GM12878 (cell line): ENCODE measurements at regions not wholly inside any gene's neighbourhood (a gene's known extent, or its start where the extent isn't known, plus 50 kb on each side); places are given as distances from the start of the nearest gene placed in this dataset.

Experiments
- ATAC-seq: fragments of 200-7000 bp; cut with Tn5 transposase; 3 replicates; pipeline ENCODE4 v1.9.1; 2020; ENCODE audit warnings: mild to moderate bottlenecking, moderate library complexity
- BruUV-seq: library from RNA; stranded (reverse); fragments of 400-500 nt; replicated peaks from 2 replicates; lab custom pipeline; 2021; lab: Mats Ljungman, UMichigan
- CTCF ChIA-PET: fragments of 300-600 bp; sonication (Branson Sonifier 250); formaldehyde crosslinking; extraction: SDS; loops from one replicate; lab custom pipeline; 2021; ENCODE audit warnings: inconsistent platforms; lab: Yijun Ruan, JAX
- POLR2A ChIA-PET: fragments of 350-600 bp; formaldehyde crosslinking; extraction: SDS; loops from one replicate; lab custom pipeline; 2021; ENCODE audit warnings: inconsistent platforms; lab: Charles Lee
- RAD21 ChIA-PET: fragments of 300-600 bp; sonication (Branson Sonifier 250); formaldehyde crosslinking; loops from one replicate; lab custom pipeline; 2023; ENCODE audit warnings: antibody characterized with exemption; ENCODE audit not compliant: unreplicated experiment; lab: Charles Lee
- SMC1A ChIA-PET: fragments of 300-600 bp; sonication (Branson Sonifier 250); formaldehyde crosslinking; loops from one replicate; lab custom pipeline; 2023; ENCODE audit not compliant: unreplicated experiment, uncharacterized antibody; lab: Charles Lee
- DNase-seq: peaks from one replicate; pipeline ENCODE4 v3.0.0-alpha.2; 2011; ENCODE audit warnings: low read depth, low spot score
- FAIRE-seq: peaks from 3 replicates; lab custom pipeline; 2011; peaks lifted over from hg19 to GRCh38; lab: Jason Lieb, UNC
- H2AFZ ChIP-seq: 2 replicates; pipeline ENCODE4 v1.6.0; 2011; ENCODE audit warnings: low read depth, low read length, control low read depth; ENCODE audit not compliant: control insufficient read depth
- H3K27ac ChIP-seq: 2 replicates; pipeline ENCODE4 v1.5.1; 2011; ENCODE audit warnings: control low read depth; ENCODE audit not compliant: control insufficient read depth, insufficient read depth
- H3K27me3 ChIP-seq, 2 experiments: replicated peaks in 1 of 2; 2 replicates each; pipeline versions ENCODE4 v1.6.0 to v1.6.1; 2011; ENCODE audit warnings: low read length in 1 of 2; ENCODE audit not compliant: control insufficient read depth in 2 of 2, insufficient read depth in 2 of 2
- H3K36me3 ChIP-seq, 2 experiments: 2 replicates each; pipeline ENCODE4 v1.5.1; 2011; ENCODE audit warnings: low read length in 1 of 2; ENCODE audit not compliant: control insufficient read depth in 2 of 2, insufficient read depth in 2 of 2
- H3K4me1 ChIP-seq: 2 replicates; pipeline ENCODE4 v1.6.1; 2011; ENCODE audit warnings: mild to moderate bottlenecking, low read length, moderate library complexity, mixed read lengths; ENCODE audit not compliant: control insufficient read depth, insufficient read depth
- H3K4me2 ChIP-seq: 2 replicates; pipeline ENCODE4 v1.6.0; 2011; ENCODE audit warnings: control low read depth; ENCODE audit not compliant: control insufficient read depth, insufficient read depth
- H3K4me3 ChIP-seq: fragments of 200-600 bp; sonication (generic); 2 replicates; pipeline ENCODE4 v1.5.1; 2016
- H3K79me2 ChIP-seq: 2 replicates; pipeline ENCODE4 v1.6.0; 2011; ENCODE audit warnings: low read length; ENCODE audit not compliant: control insufficient read depth, insufficient read depth
- H3K9ac ChIP-seq: 2 replicates; pipeline ENCODE4 v1.8.0; 2011; ENCODE audit warnings: low read length, control low read depth, mixed read lengths; ENCODE audit not compliant: control insufficient read depth, insufficient read depth
- H3K9me3 ChIP-seq: replicated peaks from 3 replicates; pipeline ENCODE4 v1.5.1; 2011; ENCODE audit warnings: mild to moderate bottlenecking, low read length; ENCODE audit not compliant: control insufficient read depth, insufficient read depth
- H4K20me1 ChIP-seq: 2 replicates; pipeline ENCODE4 v1.6.0; 2011; ENCODE audit not compliant: control insufficient read depth, insufficient read depth
- ASH2L ChIP-seq: fragments of 300-600, 200-600 bp; sonication (generic); IDR thresholded peaks from 2 replicates; pipeline ENCODE4 v1.6.1; 2017; ENCODE audit warnings: low read depth, mild to moderate bottlenecking, borderline replicate concordance
- BACH1 ChIP-seq: fragments of 450-650 bp; IDR thresholded peaks from 2 replicates; pipeline ENCODE4 v1.6.1; 2017; ENCODE audit warnings: mild to moderate bottlenecking, borderline replicate concordance
- BCL11A ChIP-seq: IDR thresholded peaks from 2 replicates; pipeline ENCODE4 v1.6.1; 2011; ENCODE audit warnings: low read depth, low read length
- BCL3 ChIP-seq: IDR thresholded peaks from 2 replicates; pipeline ENCODE4 v1.6.1; 2011; ENCODE audit warnings: borderline replicate concordance, low read depth, mild to moderate bottlenecking, moderate library complexity, low read length; ENCODE audit not compliant: insufficient read depth, poor library complexity, severe bottlenecking
- CHD2 ChIP-seq: IDR thresholded peaks from 2 replicates; pipeline ENCODE4 v1.6.1; 2011; ENCODE audit warnings: low read depth, low read length, improper control_type of control experiment, borderline replicate concordance
- EZH2 ChIP-seq: IDR thresholded peaks from 2 replicates; pipeline ENCODE4 v1.6.1; 2012; ENCODE audit warnings: low read depth, mild to moderate bottlenecking, control low read depth, inconsistent platforms, low read length, borderline replicate concordance; ENCODE audit not compliant: control insufficient read depth
- GABPA ChIP-seq: IDR thresholded peaks from 2 replicates; pipeline ENCODE4 v1.6.1; 2014; ENCODE audit warnings: antibody characterized with exemption, low read depth, mild to moderate bottlenecking, inconsistent platforms
- HCFC1 ChIP-seq: fragments of 150-350 bp; IDR thresholded peaks from 2 replicates; pipeline ENCODE4 v1.6.1; 2014; ENCODE audit warnings: low read length
- MEF2A ChIP-seq: IDR thresholded peaks from 2 replicates; pipeline ENCODE4 v1.6.1; 2011; ENCODE audit warnings: low read depth, mild to moderate bottlenecking, low read length, moderate library complexity; ENCODE audit not compliant: insufficient read depth
- MEF2B ChIP-seq: fragments of 450-650 bp; IDR thresholded peaks from 2 replicates; pipeline ENCODE4 v1.6.1; 2018; ENCODE audit warnings: mild to moderate bottlenecking, moderate library complexity; ENCODE audit not compliant: partially characterized antibody, poor library complexity, severe bottlenecking
- MYB ChIP-seq: fragments of 150-350 bp; IDR thresholded peaks from 2 replicates; pipeline ENCODE4 v1.6.1; 2014; ENCODE audit warnings: mild to moderate bottlenecking, low read depth, low read length, borderline replicate concordance
- MYC ChIP-seq: IDR thresholded peaks from 2 replicates; pipeline ENCODE4 v1.6.1; 2011; ENCODE audit warnings: mild to moderate bottlenecking, low read length, moderate library complexity, inconsistent platforms; ENCODE audit not compliant: insufficient read depth, insufficient replicate concordance, insufficient read length, severe bottlenecking
- SPI1 ChIP-seq: IDR thresholded peaks from 2 replicates; pipeline ENCODE4 v1.6.1; 2011; ENCODE audit warnings: low read depth, mild to moderate bottlenecking, low read length, moderate library complexity, borderline replicate concordance; ENCODE audit not compliant: insufficient read depth
- SUPT20H ChIP-seq: IDR thresholded peaks from 2 replicates; pipeline ENCODE4 v1.6.1; 2011; ENCODE audit warnings: low read depth, mild to moderate bottlenecking, low read length, moderate library complexity, borderline replicate concordance; ENCODE audit not compliant: control insufficient read depth
- SUZ12 ChIP-seq: fragments of 200-600 bp; sonication (generic); IDR thresholded peaks from one replicate; pipeline ENCODE4 v1.6.1; 2018; ENCODE audit warnings: antibody characterized with exemption, mild to moderate bottlenecking; ENCODE audit not compliant: unreplicated experiment
- TBL1XR1 ChIP-seq: IDR thresholded peaks from 2 replicates; pipeline ENCODE4 v1.6.1; 2012; ENCODE audit warnings: low read depth, low read length, improper control_type of control experiment
- USF1 ChIP-seq: IDR thresholded peaks from 2 replicates; pipeline ENCODE4 v1.6.1; 2011; ENCODE audit warnings: borderline replicate concordance, low read depth, mild to moderate bottlenecking, moderate library complexity, mixed read lengths, low read length; ENCODE audit not compliant: insufficient read depth; ENCODE audit errors: extremely low read length
- ZNF274 ChIP-seq: IDR thresholded peaks from one replicate; pipeline ENCODE4 v1.8.0; 2011; ENCODE audit not compliant: insufficient read length, insufficient read depth
- in situ Hi-C: fragments of 300-500 bp; cut with MboI; formaldehyde crosslinking; loops from 9 replicates; pipeline ENCODE4 v1.14.3; 2018; ENCODE audit warnings: mixed read lengths
- intact Hi-C: fragments of 100-400 bp; cut with micrococcal nuclease; formaldehyde crosslinking; loops from one replicate; pipeline ENCODE4 v1.14.2; 2022; ENCODE audit not compliant: unreplicated experiment
- TF ChIP-seq, protein P1 (sequence below): IDR thresholded peaks from 2 replicates; pipeline ENCODE4 v1.6.1; 2011; ENCODE audit warnings: low read depth, low read length, improper control_type of control experiment, borderline replicate concordance

DNA sequence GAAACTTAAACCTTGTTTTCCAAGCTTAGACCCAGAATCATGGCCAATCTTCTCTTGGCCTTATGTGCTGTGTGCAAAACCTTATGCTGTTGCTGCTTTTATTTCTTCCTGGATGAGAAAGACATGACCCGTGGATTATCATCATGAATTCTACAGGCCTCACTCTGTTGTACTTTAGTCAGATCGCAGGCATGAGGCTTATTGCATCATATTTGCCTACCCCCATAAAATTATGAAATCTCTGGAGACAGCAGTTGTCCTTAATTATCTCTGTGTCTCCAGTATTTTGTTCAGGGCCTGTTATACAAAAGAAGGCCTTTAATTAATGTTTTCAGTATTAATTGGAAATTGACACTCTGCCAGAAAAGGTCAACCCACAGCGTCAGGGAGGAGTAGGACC, 71.6 kb downstream of the PLCE1 start (continued):
- TF ChIP-seq MYC, result no peak
- no peak for TF ChIP-seq MEF2A
- TF ChIP-seq MYB, result no peak
- TF ChIP-seq ASH2L, result no peak
- no peak for TF ChIP-seq HCFC1
- no peak for TF ChIP-seq GABPA
- no peak for TF ChIP-seq SPI1
- no peak for TF ChIP-seq USF1
- TF ChIP-seq SUZ12, result no peak

DNA sequence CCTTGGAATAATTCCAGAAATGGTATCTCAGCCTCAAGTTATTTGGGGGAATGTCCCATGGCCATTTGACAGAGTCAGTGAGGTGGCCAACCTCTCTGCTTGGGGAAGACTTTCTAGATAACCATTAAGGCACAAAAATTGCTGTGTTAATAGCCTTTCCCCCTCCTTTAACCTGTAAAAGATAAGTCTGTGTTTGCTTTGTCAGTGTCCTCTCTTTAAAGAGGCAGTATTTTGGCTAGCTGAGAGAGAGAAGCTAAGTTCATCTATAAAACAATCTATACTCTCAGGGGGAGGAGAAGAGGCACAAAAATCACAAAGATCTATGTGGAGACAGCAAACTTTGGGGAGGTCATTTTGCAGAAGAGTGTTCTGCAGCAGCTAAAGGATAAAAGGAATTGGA, 72.1 kb downstream of the PLCE1 start:
- FAIRE-seq (no peak), DNase-seq (no peak), ATAC-seq (no peak)
- Histone ChIP-seq H3K9ac (no peak overlapping the region), H4K20me1 (no peaks in the 10 kb centered on the region), H3K27me3 (no peaks in the 10 kb centered on the region), H3K36me3 (no peaks in the 10 kb centered on the region), H3K4me3 (no peak overlapping the region), H3K79me2 (no peaks in the 10 kb centered on the region), H3K9me3 (no peaks in the 10 kb centered on the region), H3K4me2 (no peak overlapping the region), H3K4me1 (no peaks in the 10 kb centered on the region), H3K27ac (no peak overlapping the region), H2AFZ (no peak overlapping the region)
- TF ChIP-seq CHD2 (no peak), BCL3 (no peak), ZNF274 (no peak), MEF2B (no peak), SUPT20H (no peak), TBL1XR1 (no peak), GABPA (no peak), EZH2 (no peak), BCL11A (no peak), BACH1 (no peak)
- TF ChIP-seq, protein P1, sequence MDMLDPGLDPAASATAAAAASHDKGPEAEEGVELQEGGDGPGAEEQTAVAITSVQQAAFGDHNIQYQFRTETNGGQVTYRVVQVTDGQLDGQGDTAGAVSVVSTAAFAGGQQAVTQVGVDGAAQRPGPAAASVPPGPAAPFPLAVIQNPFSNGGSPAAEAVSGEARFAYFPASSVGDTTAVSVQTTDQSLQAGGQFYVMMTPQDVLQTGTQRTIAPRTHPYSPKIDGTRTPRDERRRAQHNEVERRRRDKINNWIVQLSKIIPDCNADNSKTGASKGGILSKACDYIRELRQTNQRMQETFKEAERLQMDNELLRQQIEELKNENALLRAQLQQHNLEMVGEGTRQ, result no peak
- BruUV-seq, result no TSS peak
- in situ Hi-C loops (no loop called here), intact Hi-C loops (no loop called here)
- CTCF ChIA-PET, result no interaction called here
- RAD21 ChIA-PET, result no interaction called here
- POLR2A ChIA-PET, result no interaction called here
- SMC1A ChIA-PET, result interaction anchor here (0.6 kb wide), 1 partner anchor 348 kb away, joined by 3 read pairs; no protein-coding TSS in a partner anchor
